ENCODE measurements at regions not wholly inside any gene's neighbourhood (a gene's known extent, or its start where the extent isn't known, plus 50 kb on each side); places are given as distances from the start of the nearest gene placed in this dataset.

DNA sequence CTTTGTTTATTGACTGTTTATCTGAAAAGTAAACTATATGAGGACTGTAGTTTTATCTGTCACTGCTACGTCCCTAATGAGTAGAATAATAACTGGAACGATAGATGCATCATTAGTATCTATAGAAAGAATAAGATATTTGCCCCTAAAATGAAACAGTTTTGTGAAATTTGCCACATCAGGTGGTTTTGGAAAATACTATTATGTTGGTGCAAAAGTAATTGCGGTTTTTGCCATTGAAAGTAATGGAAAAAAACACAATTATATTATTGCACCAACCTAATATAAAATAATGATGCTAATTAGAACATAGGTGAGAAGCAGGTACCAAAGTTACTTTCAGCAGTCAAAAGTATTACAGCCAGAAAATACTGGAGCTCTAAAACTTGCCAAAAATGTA, 158.3 kb downstream of the PABPC4L start:
- H3K27ac ChIP-seq, result no peak overlapping the region
- no peak for TF ChIP-seq EP300 (IDR thresholded peaks at IDR 0.05; ENCODE audit: low read depth)
- TF ChIP-seq POLR2A (IDR thresholded peaks at IDR 0.05), result no peak
- TF ChIP-seq, protein P1, sequence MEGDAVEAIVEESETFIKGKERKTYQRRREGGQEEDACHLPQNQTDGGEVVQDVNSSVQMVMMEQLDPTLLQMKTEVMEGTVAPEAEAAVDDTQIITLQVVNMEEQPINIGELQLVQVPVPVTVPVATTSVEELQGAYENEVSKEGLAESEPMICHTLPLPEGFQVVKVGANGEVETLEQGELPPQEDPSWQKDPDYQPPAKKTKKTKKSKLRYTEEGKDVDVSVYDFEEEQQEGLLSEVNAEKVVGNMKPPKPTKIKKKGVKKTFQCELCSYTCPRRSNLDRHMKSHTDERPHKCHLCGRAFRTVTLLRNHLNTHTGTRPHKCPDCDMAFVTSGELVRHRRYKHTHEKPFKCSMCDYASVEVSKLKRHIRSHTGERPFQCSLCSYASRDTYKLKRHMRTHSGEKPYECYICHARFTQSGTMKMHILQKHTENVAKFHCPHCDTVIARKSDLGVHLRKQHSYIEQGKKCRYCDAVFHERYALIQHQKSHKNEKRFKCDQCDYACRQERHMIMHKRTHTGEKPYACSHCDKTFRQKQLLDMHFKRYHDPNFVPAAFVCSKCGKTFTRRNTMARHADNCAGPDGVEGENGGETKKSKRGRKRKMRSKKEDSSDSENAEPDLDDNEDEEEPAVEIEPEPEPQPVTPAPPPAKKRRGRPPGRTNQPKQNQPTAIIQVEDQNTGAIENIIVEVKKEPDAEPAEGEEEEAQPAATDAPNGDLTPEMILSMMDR (IDR thresholded peaks at IDR 0.05), result no peak
- TF ChIP-seq POLR2AphosphoS5 (IDR thresholded peaks at IDR 0.05), result no peak
- H3K36me3 ChIP-seq, result no peaks in the 10 kb centered on the region
- no peaks in the 10 kb centered on the region for H3K4me1 ChIP-seq
- H3K9me3 ChIP-seq, result no peaks in the 10 kb centered on the region
- intact Hi-C loops (cut with DNase I; ENCODE audit: low total_unique reads), result no loop called here
- no peak overlapping the region for H3K4me3 ChIP-seq
- H3K27me3 ChIP-seq, result no peaks in the 10 kb centered on the region
- in situ Hi-C loops (cut with MboI; ENCODE audit: low pct_ligation_motif_present in 1 of 4, low pct_unique_long_range_greater_than_20kb in 1 of 4, low sequenced_read_pairs in 3 of 4), result no loop called here
- WGBS, 2 donors (ENCODE audit: low coverage in 1 of 2), result 48 to 73% methylated on average over 3 of the region's 3 CpGs
- no peak for DNase-seq

DNA sequence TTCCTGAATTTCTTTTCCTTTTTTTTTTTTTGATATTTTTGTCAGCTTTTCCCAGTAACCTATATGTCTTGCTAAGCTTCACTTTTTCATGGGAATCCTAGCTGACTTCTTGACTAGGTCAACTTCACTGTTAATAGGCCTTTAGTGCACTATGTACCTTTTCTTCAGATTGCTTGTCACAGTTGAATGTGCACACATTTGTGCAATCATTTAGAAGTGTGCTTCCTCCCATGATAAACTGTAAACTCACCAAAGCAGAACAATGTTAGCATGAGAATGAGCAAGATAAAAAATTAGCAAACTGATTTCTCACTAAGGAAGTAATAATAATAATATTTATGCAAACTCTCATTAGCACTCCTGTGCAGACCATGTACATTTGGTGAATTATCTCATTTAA, 173.2 kb downstream of the PABPC4L start:
- in situ Hi-C loops (cut with MboI; ENCODE audit: low pct_ligation_motif_present in 1 of 4, low pct_unique_long_range_greater_than_20kb in 1 of 4, low sequenced_read_pairs in 3 of 4), result no loop called here
- intact Hi-C loops (cut with DNase I; ENCODE audit: low total_unique reads), result no loop called here
- Histone ChIP-seq H3K36me3 (no peaks in the 10 kb centered on the region), H3K27me3 (no peaks in the 10 kb centered on the region), H3K4me1 (no peaks in the 10 kb centered on the region), H3K4me3 (no peak overlapping the region), H3K9me3 (no peaks in the 10 kb centered on the region), H3K27ac (no peak overlapping the region)
- TF ChIP-seq, protein P1 (IDR thresholded peaks at IDR 0.05), result no peak
- TF ChIP-seq POLR2AphosphoS5 (IDR thresholded peaks at IDR 0.05) (no peak), EP300 (IDR thresholded peaks at IDR 0.05; ENCODE audit: low read depth) (no peak), POLR2A (IDR thresholded peaks at IDR 0.05) (no peak)
- DNase-seq, result no peak

DNA sequence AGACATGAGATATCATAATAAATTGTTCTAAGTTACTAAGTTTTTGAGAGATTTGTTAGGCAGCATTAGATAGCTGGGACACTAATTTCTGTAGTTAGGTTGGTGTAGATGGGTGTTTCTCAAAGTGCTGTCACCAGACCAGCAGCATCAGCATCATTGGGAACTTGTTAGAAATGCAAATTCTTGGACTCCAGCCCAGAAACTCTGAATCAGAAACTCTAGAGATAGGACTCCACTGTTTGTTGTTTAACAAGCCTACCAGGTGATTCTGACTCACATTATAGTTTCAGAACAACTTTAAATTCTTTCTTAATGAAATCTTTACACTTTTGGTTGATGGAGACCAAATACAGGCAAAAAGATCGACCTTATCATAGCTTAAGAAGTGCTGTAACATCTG, 173.7 kb downstream of the PABPC4L start:
- TF ChIP-seq EP300 (IDR thresholded peaks at IDR 0.05; ENCODE audit: low read depth), result no peak
- no peak for TF ChIP-seq POLR2AphosphoS5 (IDR thresholded peaks at IDR 0.05)
- TF ChIP-seq POLR2A (IDR thresholded peaks at IDR 0.05), result no peak
- TF ChIP-seq, protein P1 (IDR thresholded peaks at IDR 0.05), result no peak
- H3K9me3 ChIP-seq, result no peaks in the 10 kb centered on the region
- no peak overlapping the region for H3K27ac ChIP-seq
- intact Hi-C loops (cut with DNase I; ENCODE audit: low total_unique reads) (no loop called here), in situ Hi-C loops (cut with MboI; ENCODE audit: low pct_ligation_motif_present in 1 of 4, low pct_unique_long_range_greater_than_20kb in 1 of 4, low sequenced_read_pairs in 3 of 4) (no loop called here)
- no peaks in the 10 kb centered on the region for H3K36me3 ChIP-seq
- H3K4me3 ChIP-seq, result no peak overlapping the region
- H3K4me1 ChIP-seq, result no peaks in the 10 kb centered on the region
- no peak for DNase-seq
- H3K27me3 ChIP-seq, result no peaks in the 10 kb centered on the region
- 43 to 67% methylated on average over 1 of the region's 1 CpG for WGBS, 2 donors (ENCODE audit: low coverage in 1 of 2)

DNA sequence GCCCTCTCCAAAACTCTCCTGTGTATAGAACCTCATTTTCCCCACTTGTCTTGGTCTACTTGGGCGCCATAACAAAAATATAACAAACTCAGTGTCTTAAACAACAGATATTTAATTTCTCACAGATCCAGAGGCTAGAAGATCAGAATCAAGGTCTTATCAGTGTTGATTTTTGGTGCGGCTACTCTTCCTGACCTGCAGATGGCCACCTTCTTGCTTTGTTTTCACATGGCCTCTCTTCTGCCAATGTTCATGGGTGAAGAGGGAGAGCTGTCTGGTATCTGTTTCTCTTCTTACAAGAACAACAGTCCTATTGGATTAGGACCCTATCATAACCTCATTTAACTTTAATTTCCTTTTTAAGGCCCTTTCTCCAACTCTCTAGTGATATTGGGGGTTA, 177.3 kb downstream of the PABPC4L start:
- Histone ChIP-seq H3K9me3 (no peaks in the 10 kb centered on the region), H3K4me3 (no peak overlapping the region), H3K4me1 (no peaks in the 10 kb centered on the region), H3K27me3 (no peaks in the 10 kb centered on the region), H3K36me3 (no peaks in the 10 kb centered on the region), H3K27ac (no peak overlapping the region)
- intact Hi-C loops (cut with DNase I; ENCODE audit: low total_unique reads) (no loop called here), in situ Hi-C loops (cut with MboI; ENCODE audit: low pct_ligation_motif_present in 1 of 4, low pct_unique_long_range_greater_than_20kb in 1 of 4, low sequenced_read_pairs in 3 of 4) (no loop called here)
- TF ChIP-seq EP300 (IDR thresholded peaks at IDR 0.05; ENCODE audit: low read depth), result no peak
- TF ChIP-seq POLR2AphosphoS5 (IDR thresholded peaks at IDR 0.05), result no peak
- no peak for TF ChIP-seq POLR2A (IDR thresholded peaks at IDR 0.05)
- TF ChIP-seq, protein P1 (IDR thresholded peaks at IDR 0.05), result peak in 1 of 5 experiments; percentile 3
- DNase-seq, result no peak
- WGBS, 2 donors (ENCODE audit: low coverage in 1 of 2), result 47 to 70% methylated on average over 2 of the region's 2 CpGs
